GM21619 (cell line): ENCODE measurements at regions not wholly inside any gene's neighbourhood (a gene's known extent, or its start where the extent isn't known, plus 50 kb on each side); places are given as distances from the start of the nearest gene placed in this dataset.

Source experiments
- ATAC-seq: cut with Tn5 transposase; IDR thresholded peaks from one replicate; pipeline ENCODE4 v1.9.1; 2021; ENCODE audit not compliant: unreplicated experiment

- no peak for ATAC-seq
These were observed 204.6 kb upstream of the TSHZ3 start for GRCh38 chr19:31553846-31554215.

GRCh38 chr19:31554360-31554759, 205.1 kb upstream of the TSHZ3 start:
- no peak for ATAC-seq

- ATAC-seq = no peak
These were observed 206.5 kb upstream of the TSHZ3 start for GRCh38 chr19:31555634-31556215.

GRCh38 chr19:31559494-31559893, 210.3 kb upstream of the TSHZ3 start:
- ATAC-seq = no peak

- ATAC-seq = no peak
These were observed 211.1 kb upstream of the TSHZ3 start for GRCh38 chr19:31560086-31561060.

GRCh38 chr19:31562966-31563612, 213.9 kb upstream of the TSHZ3 start:
- no peak for ATAC-seq

GRCh38 chr19:31567776-31568175, 218.5 kb upstream of the TSHZ3 start:
- ATAC-seq = no peak

GRCh38 chr19:31568724-31569123, 219.5 kb upstream of the TSHZ3 start:
- no peak for ATAC-seq

GRCh38 chr19:31570718-31571117, 221.5 kb upstream of the TSHZ3 start:
- ATAC-seq = no peak

GRCh38 chr19:31572102-31572975, 223.1 kb upstream of the TSHZ3 start:
- ATAC-seq = no peak

GRCh38 chr19:31572976-31573298, 223.7 kb upstream of the TSHZ3 start:
- ATAC-seq = no peak

GRCh38 chr19:31574251-31574973, 225.2 kb upstream of the TSHZ3 start:
- no peak for ATAC-seq

- no peak for ATAC-seq
These were observed 226.7 kb upstream of the TSHZ3 start for GRCh38 chr19:31575846-31576335.

- ATAC-seq = no peak
These were observed 229.1 kb upstream of the TSHZ3 start for GRCh38 chr19:31578326-31578725.

- ATAC-seq = no peak
These were observed 233.9 kb upstream of the TSHZ3 start for GRCh38 chr19:31583148-31583547.

- no peak for ATAC-seq
These were observed 237.0 kb upstream of the TSHZ3 start for GRCh38 chr19:31586282-31586681.

- no peak for ATAC-seq
These were observed 239.9 kb upstream of the TSHZ3 start for GRCh38 chr19:31589109-31589508.

- ATAC-seq = no peak
These were observed 242.0 kb upstream of the TSHZ3 start for GRCh38 chr19:31591258-31591657.

GRCh38 chr19:31592456-31592855, 243.2 kb upstream of the TSHZ3 start:
- ATAC-seq = no peak

- no peak for ATAC-seq
These were observed 245.5 kb upstream of the TSHZ3 start for GRCh38 chr19:31594701-31595100.
